ENCODE measurements at regions not wholly inside any gene's neighbourhood (a gene's known extent, or its start where the extent isn't known, plus 50 kb on each side); places are given as distances from the start of the nearest gene placed in this dataset.

- Mint-ChIP-seq H3K4me3 (ENCODE audit: unreplicated experiment) (no peak overlapping the region), H3K27me3 (ENCODE audit: unreplicated experiment) (no peaks in the 10 kb centered on the region), H3K4me1 (ENCODE audit: unreplicated experiment) (peaks cover 6% of the 10 kb centered on the region), H3K9me3 (ENCODE audit: unreplicated experiment) (no peaks in the 10 kb centered on the region), H3K36me3 (ENCODE audit: low read depth, unreplicated experiment) (no peaks in the 10 kb centered on the region), H3K27ac (ENCODE audit: unreplicated experiment) (no peak overlapping the region)
- TF ChIP-seq, protein P1, sequence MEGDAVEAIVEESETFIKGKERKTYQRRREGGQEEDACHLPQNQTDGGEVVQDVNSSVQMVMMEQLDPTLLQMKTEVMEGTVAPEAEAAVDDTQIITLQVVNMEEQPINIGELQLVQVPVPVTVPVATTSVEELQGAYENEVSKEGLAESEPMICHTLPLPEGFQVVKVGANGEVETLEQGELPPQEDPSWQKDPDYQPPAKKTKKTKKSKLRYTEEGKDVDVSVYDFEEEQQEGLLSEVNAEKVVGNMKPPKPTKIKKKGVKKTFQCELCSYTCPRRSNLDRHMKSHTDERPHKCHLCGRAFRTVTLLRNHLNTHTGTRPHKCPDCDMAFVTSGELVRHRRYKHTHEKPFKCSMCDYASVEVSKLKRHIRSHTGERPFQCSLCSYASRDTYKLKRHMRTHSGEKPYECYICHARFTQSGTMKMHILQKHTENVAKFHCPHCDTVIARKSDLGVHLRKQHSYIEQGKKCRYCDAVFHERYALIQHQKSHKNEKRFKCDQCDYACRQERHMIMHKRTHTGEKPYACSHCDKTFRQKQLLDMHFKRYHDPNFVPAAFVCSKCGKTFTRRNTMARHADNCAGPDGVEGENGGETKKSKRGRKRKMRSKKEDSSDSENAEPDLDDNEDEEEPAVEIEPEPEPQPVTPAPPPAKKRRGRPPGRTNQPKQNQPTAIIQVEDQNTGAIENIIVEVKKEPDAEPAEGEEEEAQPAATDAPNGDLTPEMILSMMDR (IDR thresholded peaks at IDR 0.05; ENCODE audit: unreplicated experiment), result no peak
- DNase-seq (ENCODE audit: low spot score), result no peak
Measured at GRCh38 chr9:74303945-74304344, 193.2 kb upstream of the RORB start.

DNA sequence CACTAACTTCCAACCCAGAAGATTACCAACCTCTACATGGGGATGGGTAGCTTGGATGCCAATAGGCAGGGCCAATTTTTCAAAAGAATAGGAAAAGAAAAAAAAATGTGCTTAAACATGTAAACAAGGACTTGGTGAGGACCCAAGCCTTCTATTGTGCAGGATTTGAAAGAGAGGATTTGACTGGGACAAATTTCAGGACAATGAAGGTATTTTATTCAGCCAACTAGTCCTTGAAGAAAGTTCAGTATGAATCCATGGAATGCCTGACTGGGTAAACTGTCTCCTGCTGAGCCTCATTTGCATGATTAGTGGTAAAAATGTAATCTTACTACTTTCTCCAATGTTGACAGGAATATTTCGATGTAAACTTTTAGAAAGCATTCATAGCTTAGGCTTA, 192.5 kb upstream of the RORB start:
- DNase-seq (ENCODE audit: low spot score), result no peak
- no peak overlapping the region for H3K4me3 Mint-ChIP-seq (ENCODE audit: unreplicated experiment)
- H3K27me3 Mint-ChIP-seq (ENCODE audit: unreplicated experiment), result no peaks in the 10 kb centered on the region
- no peaks in the 10 kb centered on the region for H3K9me3 Mint-ChIP-seq (ENCODE audit: unreplicated experiment)
- H3K36me3 Mint-ChIP-seq (ENCODE audit: low read depth, unreplicated experiment), result no peaks in the 10 kb centered on the region
- H3K27ac Mint-ChIP-seq (ENCODE audit: unreplicated experiment), result no peak overlapping the region
- TF ChIP-seq, protein P1 (IDR thresholded peaks at IDR 0.05; ENCODE audit: unreplicated experiment), result no peak
- H3K4me1 Mint-ChIP-seq (ENCODE audit: unreplicated experiment), result peaks cover 6% of the 10 kb centered on the region

- DNase-seq (ENCODE audit: low spot score), result no peak
- no peak overlapping the region for H3K27ac Mint-ChIP-seq (ENCODE audit: unreplicated experiment)
- TF ChIP-seq, protein P1 (IDR thresholded peaks at IDR 0.05; ENCODE audit: unreplicated experiment), result no peak
- H3K9me3 Mint-ChIP-seq (ENCODE audit: unreplicated experiment), result no peaks in the 10 kb centered on the region
- H3K4me1 Mint-ChIP-seq (ENCODE audit: unreplicated experiment), result peaks cover 6% of the 10 kb centered on the region
- H3K4me3 Mint-ChIP-seq (ENCODE audit: unreplicated experiment), result no peak overlapping the region
- H3K27me3 Mint-ChIP-seq (ENCODE audit: unreplicated experiment), result no peaks in the 10 kb centered on the region
- H3K36me3 Mint-ChIP-seq (ENCODE audit: low read depth, unreplicated experiment), result no peaks in the 10 kb centered on the region
Measured at GRCh38 chr9:74309654-74310053, 187.5 kb upstream of the RORB start.

- Mint-ChIP-seq H3K9me3 (ENCODE audit: unreplicated experiment) (no peaks in the 10 kb centered on the region), H3K4me3 (ENCODE audit: unreplicated experiment) (no peak overlapping the region), H3K27me3 (ENCODE audit: unreplicated experiment) (no peaks in the 10 kb centered on the region), H3K36me3 (ENCODE audit: low read depth, unreplicated experiment) (no peaks in the 10 kb centered on the region), H3K27ac (ENCODE audit: unreplicated experiment) (no peak overlapping the region), H3K4me1 (ENCODE audit: unreplicated experiment) (no peaks in the 10 kb centered on the region)
- no peak for DNase-seq (ENCODE audit: low spot score)
- TF ChIP-seq, protein P1 (IDR thresholded peaks at IDR 0.05; ENCODE audit: unreplicated experiment), result no peak
Measured at GRCh38 chr9:74317235-74317634, 179.9 kb upstream of the RORB start.

GRCh38 chr9:74321396-74321795, 175.7 kb upstream of the RORB start:
- Mint-ChIP-seq H3K4me3 (ENCODE audit: unreplicated experiment) (no peak overlapping the region), H3K27ac (ENCODE audit: unreplicated experiment) (no peak overlapping the region), H3K4me1 (ENCODE audit: unreplicated experiment) (no peaks in the 10 kb centered on the region), H3K36me3 (ENCODE audit: low read depth, unreplicated experiment) (no peaks in the 10 kb centered on the region), H3K9me3 (ENCODE audit: unreplicated experiment) (no peaks in the 10 kb centered on the region), H3K27me3 (ENCODE audit: unreplicated experiment) (no peaks in the 10 kb centered on the region)
- TF ChIP-seq, protein P1 (IDR thresholded peaks at IDR 0.05; ENCODE audit: unreplicated experiment), result no peak
- no peak for DNase-seq (ENCODE audit: low spot score)
